ENCODE measurements at regions not wholly inside any gene's neighbourhood (a gene's known extent, or its start where the extent isn't known, plus 50 kb on each side); places are given as distances from the start of the nearest gene placed in this dataset.

GRCh38 chr20:24049081-24049480, 60.5 kb upstream of the GGTLC1 start:
- no peaks in the 10 kb centered on the region for H3K4me1 ChIP-seq
- TF ChIP-seq CTCF (IDR thresholded peaks at IDR 0.05) = no peak
- no peak for TF ChIP-seq POLR2A (IDR thresholded peaks at IDR 0.05)
- no peak overlapping the region for H3K4me3 ChIP-seq
- H3K27ac ChIP-seq = no peak overlapping the region
- intact Hi-C loops (cut with DNase I) = no loop called here
- H3K27me3 ChIP-seq = peaks cover 0 to 16% (median 0%) of the 10 kb centered on the region in 9 donors
- ATAC-seq (no peak), DNase-seq (no peak)
- no peaks in the 10 kb centered on the region for H3K36me3 ChIP-seq
- WGBS, 4 donors = 82 to 88% (median 83%) methylated on average over 2 of the region's 2 CpGs
- no peaks in the 10 kb centered on the region for H3K9me3 ChIP-seq

GRCh38 chr20:24048024-24048611, 59.5 kb upstream of the GGTLC1 start:
- no peak overlapping the region for H3K4me3 ChIP-seq
- no peak overlapping the region for H3K27ac ChIP-seq
- H3K27me3 ChIP-seq = peaks cover 0 to 12% (median 0%) of the 10 kb centered on the region in 9 donors
- intact Hi-C loops (cut with DNase I) = no loop called here
- no peaks in the 10 kb centered on the region for H3K9me3 ChIP-seq
- no peak for ATAC-seq
- TF ChIP-seq CTCF (IDR thresholded peaks at IDR 0.05) = no peak
- no peak for DNase-seq
- WGBS, 4 donors = 92 to 96% (median 93%) methylated on average over 16 of the region's 16 CpGs
- H3K4me1 ChIP-seq = no peaks in the 10 kb centered on the region
- H3K36me3 ChIP-seq = no peaks in the 10 kb centered on the region

- TF ChIP-seq POLR2A (IDR thresholded peaks at IDR 0.05) (no peak), CTCF (IDR thresholded peaks at IDR 0.05) (no peak)
- H3K27ac ChIP-seq = no peak overlapping the region
- H3K36me3 ChIP-seq = no peaks in the 10 kb centered on the region
- 59 to 72% (median 67%) methylated on average over 1 of the region's 1 CpG for WGBS, 4 donors
- intact Hi-C loops (cut with DNase I) = no loop called here
- no peak overlapping the region for H3K4me3 ChIP-seq
- H3K9me3 ChIP-seq = no peaks in the 10 kb centered on the region
- no peaks in the 10 kb centered on the region for H3K27me3 ChIP-seq
- ATAC-seq (no peak), DNase-seq (no peak)
- H3K4me1 ChIP-seq = no peaks in the 10 kb centered on the region
These were observed 58.3 kb upstream of the GGTLC1 start for GRCh38 chr20:24046888-24047287.

GRCh38 chr20:24045621-24046318, 57.2 kb upstream of the GGTLC1 start:
- TF ChIP-seq CTCF (IDR thresholded peaks at IDR 0.05) = no peak
- no peak for TF ChIP-seq POLR2A (IDR thresholded peaks at IDR 0.05)

More at GRCh38 chr20:24045621-24046318, 57.2 kb upstream of the GGTLC1 start:
- Histone ChIP-seq H3K27ac (no peak overlapping the region), H3K27me3 (no peaks in the 10 kb centered on the region), H3K4me3 (no peak overlapping the region), H3K9me3 (no peaks in the 10 kb centered on the region), H3K36me3 (no peaks in the 10 kb centered on the region), H3K4me1 (no peaks in the 10 kb centered on the region)
- intact Hi-C loops (cut with DNase I) = no loop called here
- ATAC-seq = no peak
- 56 to 75% (median 65%) methylated on average over 10 of the region's 10 CpGs for WGBS, 4 donors
- no peak for DNase-seq

All from heart left ventricle (tissue), 16 donors.